Ovary (tissue), 7 donors: ENCODE measurements at regions not wholly inside any gene's neighbourhood (a gene's known extent, or its start where the extent isn't known, plus 50 kb on each side); places are given as distances from the start of the nearest gene placed in this dataset. TPM values are rescaled to one million over a fixed set of nuclear protein-coding genes. Genes with fewer than 3 reads are reported as not detected.

Source experiments
- DNase-seq, 5 donors: peaks; one replicate each; pipeline ENCODE4 v3.0.0-alpha.2; 2019 to 2020
- H3K27ac ChIP-seq, 2 donors: fragments of 200-600 bp; one replicate each; pipeline versions ENCODE4 v1.5.1 to v1.8.0; 2019 to 2022
- H3K27me3 ChIP-seq: fragments of 200-600 bp; one replicate; pipeline ENCODE4 v1.8.0; 2022
- H3K36me3 ChIP-seq: fragments of 200-600 bp; sonication (generic); one replicate; pipeline ENCODE4 v1.5.1; 2019
- H3K4me1 ChIP-seq: one replicate; pipeline ENCODE4 v1.8.1; 2013; ENCODE audit warnings: mild to moderate bottlenecking, moderate library complexity; ENCODE audit not compliant: insufficient read depth
- H3K4me3 ChIP-seq: fragments of 200-600 bp; sonication (generic); one replicate; pipeline ENCODE4 v1.5.1; 2017
- H3K9me3 ChIP-seq, 2 donors: fragments of 200-600 bp in 1 of 2; sonication (generic) in 1 of 2; one replicate each; pipeline versions ENCODE4 v1.5.1 to v1.8.1; 2013 to 2019; ENCODE audit warnings: mild to moderate bottlenecking in 1 of 2, moderate library complexity in 1 of 2
- EP300 ChIP-seq: sonication (generic); formaldehyde crosslinking; IDR thresholded peaks from one replicate; pipeline ENCODE4 v1.6.1; 2017; ENCODE audit warnings: antibody characterized with exemption
- POLR2A ChIP-seq: fragments of 450-650 bp; IDR thresholded peaks from one replicate; pipeline ENCODE4 v1.6.1; 2017; ENCODE audit warnings: antibody characterized with exemption, mild to moderate bottlenecking, moderate library complexity
- WGBS, 3 donors: extraction: QIAGEN DNeasy Blood & Tissue Kit in 1 of 3; methylation state at CpG; one replicate each; pipeline versions ENCODE4 v1.1.5 to v1.1.7; 2013 to 2017; 5-methylcytosine and 5-hydroxymethylcytosine counted together
- intact Hi-C, 4 donors: fragments of 100-400 bp; cut with DNase I; formaldehyde crosslinking; loops; one replicate each; pipeline versions ENCODE4 v1.11.0 to v1.15.1; 2022 to 2023
- small RNA-seq: library from RNA; depleted of rRNA; stranded (forward); fragments of <200 nt; gene quantifications from one replicate; pipeline ENCODE3, GENCODE V24; 2016
- TF ChIP-seq, protein P1 (sequence below), 3 donors: fragments of 450-650 bp in 2 of 3; fragments of 200-600 bp in 1 of 3; IDR thresholded peaks; one replicate each; pipeline versions ENCODE4 v1.5.1 to v1.8.0; 2016 to 2022; ENCODE audit warnings: antibody characterized with exemption in 3 of 3, mild to moderate bottlenecking in 1 of 3
- donor health status: DM: no; HTN: no; CAD: no; lungs with moderate emphysema.
- donor health status: DM: no; HTN: no; CAD: no.
- donor health status: Bipolar disorder and iron deficiency.
- donor health status: DM: no; HTN: no; CAD: no.
- donor health status: DM: yes; HTN: yes; CAD: no.

DNA sequence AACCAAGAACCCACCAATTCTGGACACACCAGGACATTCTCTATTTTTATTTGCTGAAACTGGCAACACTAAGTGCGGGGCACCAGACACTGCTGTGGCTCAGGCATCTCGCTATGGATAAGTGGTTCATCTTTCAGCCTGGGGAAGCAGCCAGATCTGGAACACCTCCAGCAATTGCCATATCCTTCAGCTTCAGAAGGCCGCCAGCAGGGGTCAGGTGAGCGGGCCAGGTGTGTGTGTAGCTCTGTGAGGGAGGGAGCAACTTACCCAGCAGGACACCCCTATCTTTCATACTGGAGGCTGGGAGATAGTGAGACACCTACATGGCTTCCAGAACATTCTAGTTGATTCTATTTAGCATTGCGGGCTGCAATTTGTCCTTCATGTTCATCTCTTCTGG, 57.0 kb upstream of the GBA3 start:
- intact Hi-C loops, result no loop called here
- H3K4me3 ChIP-seq, result no peak overlapping the region
- no peaks in the 10 kb centered on the region for H3K36me3 ChIP-seq
- H3K4me1 ChIP-seq, result no peaks in the 10 kb centered on the region
- H3K27ac ChIP-seq, result no peak overlapping the region
- whole genome bisulfite sequencing, 3 donors, result 85 to 90% (median 89%) methylated on average over 5 of the region's 5 CpGs
- TF ChIP-seq POLR2A, result no peak
- TF ChIP-seq, protein P1, sequence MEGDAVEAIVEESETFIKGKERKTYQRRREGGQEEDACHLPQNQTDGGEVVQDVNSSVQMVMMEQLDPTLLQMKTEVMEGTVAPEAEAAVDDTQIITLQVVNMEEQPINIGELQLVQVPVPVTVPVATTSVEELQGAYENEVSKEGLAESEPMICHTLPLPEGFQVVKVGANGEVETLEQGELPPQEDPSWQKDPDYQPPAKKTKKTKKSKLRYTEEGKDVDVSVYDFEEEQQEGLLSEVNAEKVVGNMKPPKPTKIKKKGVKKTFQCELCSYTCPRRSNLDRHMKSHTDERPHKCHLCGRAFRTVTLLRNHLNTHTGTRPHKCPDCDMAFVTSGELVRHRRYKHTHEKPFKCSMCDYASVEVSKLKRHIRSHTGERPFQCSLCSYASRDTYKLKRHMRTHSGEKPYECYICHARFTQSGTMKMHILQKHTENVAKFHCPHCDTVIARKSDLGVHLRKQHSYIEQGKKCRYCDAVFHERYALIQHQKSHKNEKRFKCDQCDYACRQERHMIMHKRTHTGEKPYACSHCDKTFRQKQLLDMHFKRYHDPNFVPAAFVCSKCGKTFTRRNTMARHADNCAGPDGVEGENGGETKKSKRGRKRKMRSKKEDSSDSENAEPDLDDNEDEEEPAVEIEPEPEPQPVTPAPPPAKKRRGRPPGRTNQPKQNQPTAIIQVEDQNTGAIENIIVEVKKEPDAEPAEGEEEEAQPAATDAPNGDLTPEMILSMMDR (IDR thresholded peaks at IDR 0.05), result no peak
- no peak for TF ChIP-seq EP300
- H3K9me3 ChIP-seq, result peaks cover 0 to 3% of the 10 kb centered on the region in 2 donors
- no peak for DNase-seq
- H3K27me3 ChIP-seq, result no peaks in the 10 kb centered on the region

DNA sequence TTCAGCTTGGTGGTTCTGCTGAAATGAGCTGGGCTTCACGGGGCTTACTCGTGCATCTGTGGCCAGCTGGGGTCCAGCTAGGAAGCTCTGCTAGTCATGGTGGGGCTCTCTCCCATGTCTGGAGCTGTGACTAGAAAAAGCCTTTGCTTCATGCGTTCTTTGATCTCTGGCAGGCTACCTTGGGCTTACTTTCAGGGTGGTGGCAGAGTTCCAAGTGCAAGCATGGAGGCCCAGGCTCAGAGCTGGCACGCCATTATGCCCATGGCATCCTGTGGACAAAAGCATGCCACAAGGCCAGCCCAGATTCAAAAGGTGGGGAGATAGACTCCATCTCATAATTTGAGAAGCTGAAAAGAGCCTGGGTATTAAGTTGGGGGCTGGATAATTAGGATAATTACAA, 55.4 kb upstream of the GBA3 start:
- WGBS, 3 donors, result 70 to 91% (median 78%) methylated on average over 4 of the region's 4 CpGs
- intact Hi-C loops, result no loop called here
- TF ChIP-seq POLR2A (no peak), EP300 (no peak)
- DNase-seq, result no peak
- Histone ChIP-seq H3K4me3 (no peak overlapping the region), H3K4me1 (no peaks in the 10 kb centered on the region), H3K36me3 (no peaks in the 10 kb centered on the region), H3K27me3 (no peaks in the 10 kb centered on the region), H3K9me3 (peaks cover 0 to 3% of the 10 kb centered on the region in 2 donors), H3K27ac (no peak overlapping the region)

Small RNA genes lying in the stretch of these regions (small RNA-seq; reads per million reads assigned to genes)
- gene AC098583.1, result not detected
